ENCODE measurements at regions not wholly inside any gene's neighbourhood (a gene's known extent, or its start where the extent isn't known, plus 50 kb on each side); places are given as distances from the start of the nearest gene placed in this dataset.

GRCh38 chr15:46815240-46815639 lies 902.1 kb upstream of the SEMA6D start:
- DNase-seq (ENCODE audit: low read depth in 3 of 3) = no peak

DNA sequence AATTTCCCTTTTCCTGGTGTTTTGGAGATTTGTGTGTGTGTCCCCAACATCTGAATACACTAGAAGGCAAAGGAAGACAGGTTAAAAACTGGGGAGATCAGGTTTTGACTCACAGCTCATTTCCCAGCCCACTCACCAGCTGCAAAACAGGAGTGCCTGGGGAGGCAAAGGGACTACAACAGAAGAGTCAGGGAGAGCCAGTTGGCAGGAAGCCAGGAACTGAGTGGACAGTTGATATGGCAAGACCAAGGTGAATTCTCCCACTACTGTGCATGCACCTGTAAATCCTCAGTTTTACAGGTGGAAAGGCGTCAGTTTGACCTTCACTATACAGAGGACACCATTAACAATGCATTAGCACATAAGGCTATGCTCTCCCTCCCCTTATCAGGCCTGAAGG lies 901.5 kb upstream of the SEMA6D start:
- DNase-seq (ENCODE audit: low read depth in 3 of 3) = no peak

- no peak for DNase-seq (ENCODE audit: low read depth in 3 of 3)
These were observed 868.6 kb upstream of the SEMA6D start for GRCh38 chr15:46848704-46849103.

- DNase-seq (ENCODE audit: low read depth in 3 of 3) = no peak
These were observed 863.7 kb upstream of the SEMA6D start for GRCh38 chr15:46853600-46853999.

DNA sequence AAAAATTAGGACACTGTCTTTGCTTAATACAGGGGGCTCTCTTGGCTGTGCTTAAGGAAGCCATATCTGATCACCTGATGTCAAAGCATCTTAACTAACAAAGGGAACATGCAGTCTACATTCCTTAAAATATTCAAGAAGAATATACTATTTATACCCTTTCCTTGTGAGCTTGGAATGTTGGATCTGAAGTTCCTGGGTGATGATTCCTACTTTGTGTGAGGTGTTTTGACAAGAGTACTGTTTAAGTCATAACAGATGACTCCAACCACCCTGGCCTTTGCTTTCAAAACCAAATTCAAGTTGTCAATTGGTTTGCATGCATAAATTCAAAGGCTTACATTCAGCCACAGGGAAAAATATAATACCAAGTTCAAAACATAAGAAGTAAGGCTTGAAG lies 862.7 kb upstream of the SEMA6D start:
- DNase-seq (ENCODE audit: low read depth in 3 of 3) = no peak

DNA sequence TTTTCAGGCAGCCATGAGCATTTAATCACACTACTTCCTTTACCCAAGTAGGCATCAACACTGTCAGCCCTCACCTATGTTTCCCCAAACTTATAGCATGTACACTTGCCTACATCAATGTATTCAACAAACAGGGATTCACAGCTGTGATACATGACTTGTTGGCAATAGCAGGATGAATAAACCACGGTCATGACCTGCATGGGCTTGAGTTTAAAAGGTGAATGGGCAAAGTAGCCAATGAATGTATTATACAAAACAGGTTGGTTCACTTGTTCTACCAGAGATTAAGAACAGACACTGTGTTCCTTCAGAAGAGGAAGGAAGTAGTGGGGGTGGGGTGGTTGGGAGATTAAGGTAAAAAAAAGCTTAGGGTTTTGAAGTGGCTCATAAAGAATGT lies 861.9 kb upstream of the SEMA6D start:
- DNase-seq (ENCODE audit: low read depth in 3 of 3) = no peak

DNA sequence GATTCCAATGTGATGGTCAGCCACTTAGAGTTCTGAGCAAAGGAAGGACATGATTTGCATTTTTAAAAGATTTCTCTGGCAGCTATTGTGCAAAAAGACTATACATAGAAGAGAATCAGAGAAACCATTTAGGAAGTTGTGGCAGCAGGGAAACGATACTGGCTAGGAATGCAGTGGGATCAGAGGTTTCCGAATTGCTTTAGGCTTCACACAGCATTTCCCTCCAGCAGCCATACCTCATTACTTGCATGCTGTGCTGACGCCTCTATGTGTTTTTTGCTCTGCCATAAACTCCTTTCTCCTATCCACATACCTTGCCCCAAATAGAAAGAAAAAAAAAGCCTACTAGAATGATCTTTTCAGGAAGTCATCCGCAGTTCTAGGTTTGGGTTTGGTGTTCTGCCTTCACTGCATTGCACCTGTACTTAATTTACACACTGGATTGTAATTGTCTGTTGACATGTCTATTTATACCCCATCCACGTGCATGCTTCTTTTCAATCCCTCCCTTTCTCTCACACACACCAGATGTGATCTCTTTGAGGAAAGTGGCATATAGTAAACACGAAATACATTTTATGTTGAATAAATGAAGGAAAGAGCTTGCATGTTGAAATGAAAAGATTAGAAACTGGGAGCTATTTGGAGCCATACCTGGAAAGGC lies 860.3 kb upstream of the SEMA6D start:
- no peak for DNase-seq (ENCODE audit: low read depth in 3 of 3)

DNA sequence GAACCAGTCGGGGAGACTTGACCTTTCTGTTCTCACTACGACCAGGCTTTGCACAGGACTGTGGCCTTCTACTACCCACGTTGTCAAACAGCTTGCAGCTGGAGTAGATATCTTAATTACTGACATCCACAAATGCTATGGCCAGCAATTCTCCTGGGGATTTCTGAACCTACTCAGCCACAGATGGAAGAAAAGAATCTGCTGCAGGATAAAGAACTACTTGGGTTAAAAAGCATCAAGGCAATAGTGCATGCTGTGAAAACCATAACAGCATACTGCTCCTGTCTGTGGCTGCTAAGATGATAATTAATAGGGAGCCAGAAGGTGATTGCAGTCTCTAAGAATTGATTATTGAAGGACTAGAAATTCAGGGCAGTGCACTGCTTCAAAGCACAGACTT lies 859.2 kb upstream of the SEMA6D start:
- DNase-seq (ENCODE audit: low read depth in 3 of 3) = no peak

- DNase-seq (ENCODE audit: low read depth in 3 of 3) = no peak
These were observed 855.5 kb upstream of the SEMA6D start for GRCh38 chr15:46861796-46862195.

DNA sequence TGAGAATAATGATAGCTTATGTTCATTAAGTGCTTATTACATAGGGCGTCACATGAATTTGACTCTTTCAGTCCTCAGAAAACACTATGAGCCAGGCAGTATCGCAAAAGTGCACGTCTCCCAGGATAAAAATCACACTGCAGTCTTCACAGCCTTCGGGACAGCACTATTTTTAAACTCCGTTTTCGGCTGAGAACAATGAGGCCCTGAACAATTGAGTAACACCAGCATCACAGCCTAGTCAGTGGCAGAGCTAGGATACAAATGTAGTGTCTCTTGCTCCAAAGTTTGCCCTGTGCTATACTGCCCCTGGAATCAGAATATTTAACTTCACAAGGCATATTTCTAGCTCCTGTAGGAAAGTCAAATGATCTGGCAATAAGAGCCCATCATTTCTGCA lies 852.1 kb upstream of the SEMA6D start:
- no peak for DNase-seq (ENCODE audit: low read depth in 3 of 3)

DNA sequence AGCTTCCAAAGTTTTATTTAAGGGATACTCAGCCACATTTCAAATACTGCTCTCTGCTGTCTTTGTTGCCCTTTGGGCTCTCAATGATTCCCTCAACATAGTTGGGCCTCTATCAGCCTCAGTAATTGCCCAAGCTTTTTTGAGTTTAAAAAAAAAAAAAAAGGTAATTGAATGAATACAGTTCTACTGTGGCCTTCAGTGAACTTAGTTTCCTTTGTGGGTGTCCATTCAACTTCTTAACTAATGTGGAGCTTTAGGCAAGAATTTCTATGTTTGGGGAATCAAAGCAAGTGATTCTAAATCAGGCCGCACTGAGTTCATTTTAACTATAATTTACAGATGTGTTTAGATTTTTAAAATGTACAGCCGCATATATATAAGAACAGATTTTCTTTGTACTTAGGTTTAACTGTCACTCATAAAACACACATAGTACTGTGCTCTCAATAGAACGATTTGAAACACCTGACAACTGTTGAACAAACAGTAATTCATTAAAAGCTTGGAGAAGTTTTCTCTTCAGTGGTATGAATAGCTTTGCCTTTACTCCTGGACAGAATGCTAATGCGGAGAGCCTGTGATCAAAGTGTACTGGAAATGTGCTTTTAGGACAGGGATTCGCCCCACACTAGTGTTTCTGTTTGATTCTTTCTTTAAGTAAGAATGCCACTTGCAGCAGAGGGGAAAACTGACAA lies 844.9 kb upstream of the SEMA6D start:
- no peak for DNase-seq (ENCODE audit: low read depth in 3 of 3)

- DNase-seq (ENCODE audit: low read depth in 3 of 3) = no peak
These were observed 844.3 kb upstream of the SEMA6D start for GRCh38 chr15:46872981-46873330.

DNA sequence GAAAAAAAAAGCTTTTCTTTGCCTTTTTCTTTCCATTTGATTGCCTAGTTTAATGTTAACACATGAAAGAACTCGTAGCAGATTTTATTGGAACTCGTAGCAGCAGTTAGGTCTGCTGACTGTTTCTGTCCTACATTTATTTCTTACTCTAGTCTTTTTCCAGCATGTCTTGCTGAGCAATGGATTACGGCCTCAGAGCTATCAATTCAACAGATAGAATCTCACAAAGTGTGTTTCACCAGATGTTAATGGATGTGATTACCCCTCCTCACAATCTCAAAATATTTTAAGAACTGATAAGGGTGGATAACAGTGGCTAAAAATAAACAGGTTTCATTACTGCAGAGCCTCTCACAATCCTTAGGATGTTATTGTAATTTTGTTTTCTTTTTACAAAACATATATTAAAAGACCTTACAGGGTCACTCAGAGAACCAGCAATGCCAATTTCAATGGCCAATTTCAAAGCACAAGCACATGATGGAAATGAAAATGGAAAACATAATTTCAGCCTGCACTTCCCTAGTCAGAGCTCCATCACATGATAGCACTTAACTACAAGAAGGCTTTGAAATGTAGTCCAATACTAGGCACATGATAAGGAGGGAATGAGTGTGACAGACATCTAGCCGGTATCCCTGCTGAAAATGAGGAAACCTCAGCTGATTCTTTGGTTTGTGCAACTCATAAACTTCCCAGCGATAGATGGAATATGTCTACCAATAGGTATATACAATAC lies 838.1 kb upstream of the SEMA6D start:
- no peak for DNase-seq (ENCODE audit: low read depth in 3 of 3)

DNA sequence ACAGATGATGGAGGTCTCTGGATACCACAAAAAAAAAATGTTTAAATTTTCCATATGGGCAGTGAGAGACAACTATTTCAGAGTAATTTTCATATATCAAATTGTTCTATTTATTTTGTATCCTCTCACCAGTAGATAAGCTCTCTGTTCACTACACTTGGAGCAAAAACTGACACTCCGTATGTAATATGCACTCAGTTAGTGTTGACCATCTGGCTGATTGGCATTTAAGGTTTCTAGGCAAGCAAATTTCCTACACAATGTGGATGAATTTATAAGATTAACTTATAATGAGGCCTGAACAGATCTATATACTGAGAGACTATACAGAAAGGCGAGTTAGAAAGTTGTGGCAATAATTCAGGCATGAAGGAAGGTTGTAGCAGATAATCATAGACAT lies 836.5 kb upstream of the SEMA6D start:
- no peak for DNase-seq (ENCODE audit: low read depth in 3 of 3)

DNA sequence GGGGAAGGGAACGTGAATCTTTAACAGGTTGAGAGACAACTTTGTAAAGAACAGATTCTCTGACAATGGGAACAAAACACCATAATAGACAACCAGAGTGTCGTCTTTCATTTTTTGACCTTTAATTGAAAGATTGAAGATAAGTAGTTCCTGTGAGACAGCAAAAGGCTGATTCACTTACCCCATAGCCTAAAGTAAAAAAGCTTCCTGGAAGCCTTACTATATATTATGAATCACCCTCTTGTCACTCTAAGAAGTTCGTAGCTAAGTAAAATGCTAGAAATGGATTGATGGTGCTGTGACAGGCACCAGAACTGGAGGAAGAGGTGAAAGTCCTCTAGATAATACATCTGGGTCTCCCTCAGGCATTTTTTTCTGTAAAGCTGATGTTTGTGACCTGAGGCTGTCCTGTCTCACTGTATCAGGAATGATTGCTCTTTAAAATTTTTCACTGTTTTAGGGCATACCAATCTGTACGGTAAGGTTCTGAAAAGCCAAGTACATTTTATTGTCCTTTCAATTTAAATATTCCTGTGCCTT lies 824.6 kb upstream of the SEMA6D start:
- no peak for DNase-seq (ENCODE audit: low read depth in 3 of 3)

DNA sequence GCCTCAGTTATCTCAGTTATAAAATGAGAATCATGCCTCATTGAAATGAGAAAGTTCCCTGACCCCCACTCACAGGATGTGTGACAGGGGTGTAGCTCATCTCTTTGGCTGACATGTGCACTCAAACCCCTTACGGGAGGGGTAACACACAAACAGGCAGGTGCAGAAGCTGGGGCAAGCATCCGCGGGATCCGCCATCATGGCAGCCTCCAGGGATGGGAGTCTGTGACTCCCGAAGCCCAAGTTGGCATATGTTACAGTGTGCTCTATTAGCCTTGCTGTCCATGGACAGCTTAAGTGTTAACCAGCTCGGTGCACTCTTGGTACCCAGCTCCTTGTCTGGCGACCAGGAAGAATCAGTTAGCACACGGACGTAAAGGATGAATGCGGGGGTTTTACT lies 822.7 kb upstream of the SEMA6D start:
- DNase-seq (ENCODE audit: low read depth in 3 of 3) = no peak

- no peak for DNase-seq (ENCODE audit: low read depth in 3 of 3)
These were observed 820.0 kb upstream of the SEMA6D start for GRCh38 chr15:46897266-46897665.

DNA sequence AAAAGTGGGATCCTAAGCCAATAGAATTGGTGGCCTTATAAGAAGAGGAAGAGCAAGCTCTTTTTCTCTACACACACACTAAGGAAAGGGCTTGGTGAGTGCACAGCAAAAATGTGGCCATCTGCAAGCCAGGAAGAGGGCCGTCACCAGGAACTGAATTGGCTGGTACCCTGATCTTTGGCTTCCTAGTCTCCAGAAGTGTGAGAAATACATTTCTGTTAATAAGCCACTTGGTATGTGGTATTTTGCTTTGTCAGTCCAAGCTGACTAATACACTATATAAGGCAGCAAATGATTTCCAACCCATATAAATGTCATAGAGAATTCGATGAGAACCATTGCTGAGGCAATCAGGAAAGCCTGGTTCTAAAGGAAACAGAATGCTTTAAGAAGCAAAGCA lies 816.3 kb upstream of the SEMA6D start:
- no peak for DNase-seq (ENCODE audit: low read depth in 3 of 3)

GRCh38 chr15:46917721-46918252 lies 799.5 kb upstream of the SEMA6D start:
- DNase-seq (ENCODE audit: low read depth in 3 of 3) = no peak

DNA sequence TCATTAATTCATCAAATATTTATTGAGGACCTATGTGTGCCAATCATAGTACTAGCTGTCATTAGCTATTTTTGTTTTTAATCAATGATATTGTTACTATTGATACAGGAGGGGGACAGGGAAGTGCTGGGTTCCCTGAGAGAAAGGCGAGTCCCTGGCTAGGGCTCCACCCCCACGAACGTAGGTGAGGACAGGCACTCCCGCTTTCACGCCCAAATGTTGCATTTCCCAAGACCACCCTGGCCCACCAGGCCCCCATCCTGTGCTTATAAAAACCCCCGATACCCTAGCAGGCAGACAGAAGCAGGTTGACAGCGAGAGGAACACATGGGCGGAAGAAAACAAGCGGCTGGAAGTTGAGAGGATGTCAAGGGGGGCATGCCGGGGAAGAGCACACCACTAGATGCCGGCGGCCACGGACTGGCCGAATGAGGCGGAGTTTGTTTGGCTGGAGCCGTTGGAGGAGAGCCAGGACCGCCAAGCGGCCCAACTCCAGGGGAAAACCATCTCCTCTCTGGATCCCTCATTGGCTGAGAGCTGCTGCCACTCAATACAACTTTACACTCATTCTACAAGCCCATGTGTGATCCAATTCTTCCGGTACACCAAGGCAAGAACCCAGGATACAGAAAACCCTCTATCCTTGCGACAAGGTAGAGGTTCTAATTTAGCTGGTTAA lies 798.7 kb upstream of the SEMA6D start:
- DNase-seq (ENCODE audit: low read depth in 3 of 3) = no peak

- DNase-seq (ENCODE audit: low read depth in 3 of 3) = no peak
These were observed 795.4 kb upstream of the SEMA6D start for GRCh38 chr15:46921891-46922290.

DNA sequence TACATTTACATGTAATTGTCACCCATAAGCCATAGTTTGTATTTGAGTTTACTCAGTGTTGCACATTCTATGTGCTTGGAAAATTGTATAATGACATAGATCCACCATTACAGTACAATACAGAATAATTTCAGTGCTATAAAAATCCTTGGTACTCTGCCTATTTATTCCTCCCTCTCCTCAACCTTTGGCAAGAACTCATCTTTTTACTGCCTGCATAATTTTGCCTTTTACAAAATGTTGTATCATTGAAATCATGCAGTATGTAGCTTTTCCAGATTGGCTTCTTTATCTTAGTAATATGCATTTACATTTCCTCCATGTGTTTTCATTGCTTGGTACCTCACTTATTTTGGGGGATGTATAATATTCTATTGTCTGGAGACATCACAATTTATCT lies 786.9 kb upstream of the SEMA6D start:
- no peak for DNase-seq (ENCODE audit: low read depth in 3 of 3)

All from stimulated activated CD4-positive, alpha-beta T cell treated with anti-CD3 and anti-CD28 coated beads, TNF-alpha, amount 100 ng/mL, for 4 hours (primary cell).